Small intestine (tissue), 7 donors: ENCODE measurements at regions not wholly inside any gene's neighbourhood (a gene's known extent, or its start where the extent isn't known, plus 50 kb on each side); places are given as distances from the start of the nearest gene placed in this dataset.
A peak's percentile ranks its signal among the peaks of the same experiment; 100 is the strongest.
"Not testable (repeated sequence)": the region's sequence is repeated elsewhere in the genome, so short reads cannot be mapped to it uniquely, and the experiment has no call there.

ENCODE experiments used
- DNase-seq, 2 donors: peaks; one replicate each; pipeline versions ENCODE4 v3.0.0 to v3.0.0-alpha.2; 2013
- FAIRE-seq: peaks from 2 replicates; lab custom pipeline; 2012; peaks lifted over from hg19 to GRCh38; lab: Jason Lieb, UNC
- H3K27ac ChIP-seq, 3 donors: one replicate each; pipeline ENCODE4 v1.5.1; 2013; ENCODE audit warnings: low read length in 2 of 3, mild to moderate bottlenecking in 2 of 3, control low read depth in 1 of 3, inconsistent platforms in 1 of 3, low read depth in 1 of 3, moderate library complexity in 1 of 3
- H3K27me3 ChIP-seq, 3 donors: one replicate each; pipeline ENCODE4 v1.6.1; 2013; ENCODE audit warnings: low read length in 3 of 3, inconsistent platforms in 1 of 3; ENCODE audit not compliant: control insufficient read depth in 3 of 3, insufficient read depth in 3 of 3
- H3K36me3 ChIP-seq, 3 donors: one replicate each; pipeline ENCODE4 v1.6.1; 2013; ENCODE audit warnings: low read length in 3 of 3, inconsistent platforms in 1 of 3, low read depth in 1 of 3, mild to moderate bottlenecking in 1 of 3, moderate library complexity in 1 of 3; ENCODE audit not compliant: control insufficient read depth in 3 of 3, insufficient read depth in 2 of 3
- H3K4me1 ChIP-seq, 3 donors: one replicate each; pipeline ENCODE4 v1.6.1; 2013; ENCODE audit warnings: low read length in 2 of 3, inconsistent platforms in 1 of 3, low read depth in 1 of 3, mild to moderate bottlenecking in 1 of 3, moderate library complexity in 1 of 3; ENCODE audit not compliant: control insufficient read depth in 3 of 3, insufficient read depth in 2 of 3
- H3K4me3 ChIP-seq, 3 donors: one replicate each; pipeline ENCODE4 v1.5.1; 2013; ENCODE audit warnings: low read length in 3 of 3, control low read depth in 1 of 3, inconsistent platforms in 1 of 3, low read depth in 1 of 3, mild to moderate bottlenecking in 1 of 3, moderate library complexity in 1 of 3
- H3K9me3 ChIP-seq, 2 donors: one replicate each; pipeline ENCODE4 v1.6.1; 2013; ENCODE audit warnings: low read depth in 1 of 2, low read length in 1 of 2; ENCODE audit not compliant: control insufficient read depth in 2 of 2, insufficient read depth in 1 of 2
- WGBS, 3 donors: extraction: QIAGEN DNeasy Blood & Tissue Kit; methylation state at CpG; one replicate each; pipeline ENCODE4 v1.1.7; 2013; 5-methylcytosine and 5-hydroxymethylcytosine counted together
- donor health status: healthy with polysubstance abuse.
- donor health status: control.
- donor health status: control.
- donor health status: Bipolar disorder and iron deficiency.
- donor health status: healthy.

- FAIRE-seq, result no peak
- Histone ChIP-seq H3K27ac (no peak overlapping the region), H3K4me3 (no peak overlapping the region), H3K36me3 (no peaks in the 10 kb centered on the region), H3K4me1 (no peaks in the 10 kb centered on the region), H3K27me3 (no peaks in the 10 kb centered on the region), H3K9me3 (no peaks in the 10 kb centered on the region)
- DNase-seq, result no peak
- 58 to 72% (median 70%) methylated on average over 2 of the region's 2 CpGs for WGBS, 3 donors
Measured at GRCh38 chr9:30289435-30289834, 2095.0 kb upstream of the ACO1 start.

GRCh38 chr9:30292026-30292425 lies 2092.4 kb upstream of the ACO1 start:
- not testable (repeated sequence) for H3K9me3 ChIP-seq, H3K4me3 ChIP-seq, H3K27ac ChIP-seq, H3K36me3 ChIP-seq, FAIRE-seq, H3K4me1 ChIP-seq, DNase-seq, H3K27me3 ChIP-seq

GRCh38 chr9:30293231-30293630 lies 2091.2 kb upstream of the ACO1 start:
- FAIRE-seq (no peak), DNase-seq (no peak)
- H3K4me1 ChIP-seq, result no peaks in the 10 kb centered on the region
- H3K36me3 ChIP-seq, result no peaks in the 10 kb centered on the region
- H3K27me3 ChIP-seq, result no peaks in the 10 kb centered on the region
- 43 to 62% (median 52%) methylated on average over 1 of the region's 1 CpG for WGBS, 3 donors
- H3K4me3 ChIP-seq, result no peak overlapping the region
- H3K9me3 ChIP-seq, result no peaks in the 10 kb centered on the region
- H3K27ac ChIP-seq, result no peak overlapping the region

GRCh38 chr9:30299126-30299780 lies 2085.2 kb upstream of the ACO1 start:
- Histone ChIP-seq H3K36me3 (no peaks in the 10 kb centered on the region), H3K9me3 (peaks cover 2 to 11% of the 10 kb centered on the region in 2 donors), H3K27ac (no peak overlapping the region), H3K4me3 (no peak overlapping the region), H3K4me1 (no peaks in the 10 kb centered on the region), H3K27me3 (no peaks in the 10 kb centered on the region)
- DNase-seq, result no peak
- FAIRE-seq, result no peak
- 92 to 95% (median 93%) methylated on average over 16 to 25 of the region's 25 CpGs for WGBS, 3 donors

- FAIRE-seq (no peak), DNase-seq (peak in 1 of 2 donors; percentile 3)
- H3K36me3 ChIP-seq, result no peaks in the 10 kb centered on the region
- H3K4me1 ChIP-seq, result no peaks in the 10 kb centered on the region
- H3K4me3 ChIP-seq, result no peak overlapping the region
- no peak overlapping the region for H3K27ac ChIP-seq
- H3K9me3 ChIP-seq, result peaks cover 2 to 11% of the 10 kb centered on the region in 2 donors
- 39 to 50% (median 40%) methylated on average over 5 of the region's 5 CpGs for WGBS, 3 donors
- no peaks in the 10 kb centered on the region for H3K27me3 ChIP-seq
Measured at GRCh38 chr9:30301271-30301963, 2083.0 kb upstream of the ACO1 start.

- FAIRE-seq (no peak), DNase-seq (no peak)
- Histone ChIP-seq H3K9me3 (no peaks in the 10 kb centered on the region), H3K27me3 (no peaks in the 10 kb centered on the region), H3K4me3 (no peak overlapping the region), H3K27ac (no peak overlapping the region), H3K36me3 (no peaks in the 10 kb centered on the region), H3K4me1 (no peaks in the 10 kb centered on the region)
- WGBS, 3 donors, result 90 to 95% (median 92%) methylated on average over 2 of the region's 2 CpGs
Measured at GRCh38 chr9:30310711-30311110, 2073.7 kb upstream of the ACO1 start.

- WGBS, 3 donors, result 58 to 72% (median 61%) methylated on average over 4 of the region's 4 CpGs
- Histone ChIP-seq H3K4me1 (no peaks in the 10 kb centered on the region), H3K9me3 (no peaks in the 10 kb centered on the region), H3K36me3 (no peaks in the 10 kb centered on the region), H3K27ac (no peak overlapping the region), H3K4me3 (no peak overlapping the region), H3K27me3 (no peaks in the 10 kb centered on the region)
- DNase-seq (no peak), FAIRE-seq (no peak)
Measured at GRCh38 chr9:30329431-30329830, 2055.0 kb upstream of the ACO1 start.

GRCh38 chr9:30348904-30349303 lies 2035.5 kb upstream of the ACO1 start:
- H3K4me3 ChIP-seq, result no peak overlapping the region
- 88 to 91% (median 91%) methylated on average over 15 of the region's 15 CpGs for WGBS, 3 donors
- no peak for DNase-seq
- no peak overlapping the region for H3K27ac ChIP-seq
- H3K4me1 ChIP-seq, result no peaks in the 10 kb centered on the region
- peaks cover 0 to 7% of the 10 kb centered on the region in 2 donors for H3K9me3 ChIP-seq
- H3K27me3 ChIP-seq, result no peaks in the 10 kb centered on the region
- FAIRE-seq, result no peak
- H3K36me3 ChIP-seq, result no peaks in the 10 kb centered on the region
